GM23248 (cell line): ENCODE measurements at regions not wholly inside any gene's neighbourhood (a gene's known extent, or its start where the extent isn't known, plus 50 kb on each side); places are given as distances from the start of the nearest gene placed in this dataset.

Source experiments
- EZH2 ChIP-seq: fragments of 200-600 bp; sonication (generic); IDR thresholded peaks from 2 replicates; pipeline ENCODE4 v1.6.1; 2018; ENCODE audit warnings: antibody characterized with exemption, mild to moderate bottlenecking; ENCODE audit not compliant: insufficient read depth, poor library complexity, severe bottlenecking
- EZH2phosphoT487 ChIP-seq: fragments of 200-600 bp; sonication (generic); IDR thresholded peaks from 2 replicates; pipeline ENCODE4 v1.6.1; 2018; ENCODE audit warnings: antibody characterized with exemption, moderate library complexity, mild to moderate bottlenecking, low read depth; ENCODE audit not compliant: insufficient read depth

DNA sequence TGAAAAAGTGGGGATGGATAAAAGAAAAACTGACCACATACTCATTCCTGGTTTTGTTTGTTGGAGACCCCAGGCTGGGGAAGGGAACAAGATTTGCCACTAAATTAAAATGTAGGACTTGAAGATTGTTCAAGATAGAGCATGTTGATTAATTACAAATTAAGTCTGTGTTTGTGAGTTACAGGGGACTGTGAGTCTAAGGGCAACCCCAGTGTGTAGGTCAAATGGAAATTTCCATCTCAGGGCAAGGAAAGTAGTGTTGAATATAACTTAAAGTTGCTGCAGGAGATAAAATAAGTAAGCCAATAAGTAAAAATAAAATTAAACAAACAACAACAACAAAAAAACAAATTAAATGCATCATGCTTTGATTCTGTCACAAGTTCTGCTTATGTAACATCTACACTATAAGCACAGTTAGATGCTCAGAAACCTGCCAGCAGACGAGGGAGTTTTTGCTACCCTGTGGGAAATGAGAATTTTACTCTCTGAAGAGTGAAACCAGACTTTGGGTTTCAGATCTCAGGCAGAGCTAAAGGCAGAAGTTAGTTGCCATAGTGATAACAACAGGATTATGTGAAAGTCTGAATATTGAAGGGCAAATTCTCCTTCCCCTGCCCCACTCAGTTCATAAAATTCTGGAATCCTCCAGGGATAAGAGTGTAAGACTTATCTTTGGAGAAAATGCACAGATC lies 352.3 kb downstream of the GRXCR1 start:
- no peak for TF ChIP-seq EZH2
- no peak for TF ChIP-seq EZH2phosphoT487
